Karpas-422 (cell line): ENCODE measurements at regions not wholly inside any gene's neighbourhood (a gene's known extent, or its start where the extent isn't known, plus 50 kb on each side); places are given as distances from the start of the nearest gene placed in this dataset.

Experiments
- DNase-seq: peaks from one replicate; pipeline ENCODE4 v3.0.0-alpha.2; 2015
- H2AFZ ChIP-seq: fragments of 200-600 bp; sonication (generic); 2 replicates; pipeline ENCODE4 v1.6.1; 2014; ENCODE audit warnings: antibody characterized with exemption, low read length, mixed read lengths
- H3K27ac ChIP-seq: fragments of 200-600 bp; sonication (generic); 2 replicates; pipeline ENCODE4 v1.5.1; 2014; ENCODE audit warnings: mild to moderate bottlenecking, low read length, moderate library complexity
- H3K27me3 ChIP-seq: fragments of 200-600 bp; sonication (generic); 2 replicates; pipeline ENCODE4 v1.6.1; 2014; ENCODE audit warnings: low read length, mixed read lengths
- H3K36me3 ChIP-seq: fragments of 200-600 bp; sonication (generic); 2 replicates; pipeline ENCODE4 v1.6.1; 2014; ENCODE audit warnings: low read length, mixed read lengths; ENCODE audit not compliant: insufficient read depth
- H3K4me1 ChIP-seq: fragments of 200-600 bp; sonication (generic); 2 replicates; pipeline ENCODE4 v1.6.1; 2014; ENCODE audit warnings: mild to moderate bottlenecking, low read length, mixed read lengths
- H3K4me2 ChIP-seq: fragments of 200-600 bp; sonication (generic); 2 replicates; pipeline ENCODE4 v1.6.1; 2014; ENCODE audit warnings: low read length, low read depth, mild to moderate bottlenecking; ENCODE audit not compliant: poor library complexity, severe bottlenecking
- H3K4me3 ChIP-seq: fragments of 200-600 bp; sonication (generic); 2 replicates; pipeline ENCODE4 v1.5.1; 2014; ENCODE audit warnings: mild to moderate bottlenecking, antibody characterized with exemption, low read length, mixed read lengths
- H3K79me2 ChIP-seq: fragments of 200-600 bp; sonication (generic); 2 replicates; pipeline ENCODE4 v1.6.1; 2014; ENCODE audit warnings: mild to moderate bottlenecking, low read length, mixed read lengths
- H3K9ac ChIP-seq: fragments of 200-600 bp; sonication (generic); 2 replicates; pipeline ENCODE4 v1.6.0; 2014; ENCODE audit warnings: low read length
- H3K9me2 ChIP-seq: fragments of 200-600 bp; sonication (generic), shearing (Covaris generic); replicated peaks from 2 replicates; pipeline ENCODE4 v1.6.0; 2014; ENCODE audit warnings: mild to moderate bottlenecking, low read length, moderate library complexity; ENCODE audit not compliant: insufficient read depth
- H3K9me3 ChIP-seq: fragments of 300-700, 200-600 bp; sonication (generic); 2 replicates; pipeline ENCODE4 v1.6.1; 2014; ENCODE audit warnings: low read length, mixed read lengths
- H4K20me1 ChIP-seq: fragments of 200-600 bp; sonication (generic); 2 replicates; pipeline ENCODE4 v1.6.1; 2014; ENCODE audit warnings: mild to moderate bottlenecking, antibody characterized with exemption, low read length, low read depth; ENCODE audit not compliant: insufficient read depth

- Histone ChIP-seq H3K27me3 (no peaks in the 10 kb centered on the region), H3K4me3 (no peak overlapping the region), H4K20me1 (0 out of 2 replicates have a peak, but pooled peaks cover 4% of the 10 kb centered on the region), H3K9me2 (no peaks in the 10 kb centered on the region), H3K9ac (no peak overlapping the region), H3K4me1 (no peaks in the 10 kb centered on the region), H3K9me3 (no peaks in the 10 kb centered on the region), H3K36me3 (no peaks in the 10 kb centered on the region), H3K4me2 (no peak overlapping the region), H2AFZ (no peak overlapping the region), H3K79me2 (no peaks in the 10 kb centered on the region), H3K27ac (no peak overlapping the region)
- no peak for DNase-seq
Observed at GRCh38 chr3:127445581-127446343, 144.8 kb downstream of the TPRA1 start.

- H3K27me3 ChIP-seq: no peaks in the 10 kb centered on the region
- no peaks in the 10 kb centered on the region for H3K9me3 ChIP-seq
- no peaks in the 10 kb centered on the region for H3K4me1 ChIP-seq
- no peak overlapping the region for H3K4me3 ChIP-seq
- no peak overlapping the region for H3K4me2 ChIP-seq
- no peak for DNase-seq
- H2AFZ ChIP-seq: no peak overlapping the region
- H3K79me2 ChIP-seq: no peaks in the 10 kb centered on the region
- H4K20me1 ChIP-seq: 0 out of 2 replicates have a peak, but pooled peaks cover 4% of the 10 kb centered on the region
- no peaks in the 10 kb centered on the region for H3K36me3 ChIP-seq
- no peak overlapping the region for H3K27ac ChIP-seq
- no peak overlapping the region for H3K9ac ChIP-seq
- H3K9me2 ChIP-seq: no peaks in the 10 kb centered on the region
Observed at GRCh38 chr3:127444761-127445160, 145.8 kb downstream of the TPRA1 start.

DNA sequence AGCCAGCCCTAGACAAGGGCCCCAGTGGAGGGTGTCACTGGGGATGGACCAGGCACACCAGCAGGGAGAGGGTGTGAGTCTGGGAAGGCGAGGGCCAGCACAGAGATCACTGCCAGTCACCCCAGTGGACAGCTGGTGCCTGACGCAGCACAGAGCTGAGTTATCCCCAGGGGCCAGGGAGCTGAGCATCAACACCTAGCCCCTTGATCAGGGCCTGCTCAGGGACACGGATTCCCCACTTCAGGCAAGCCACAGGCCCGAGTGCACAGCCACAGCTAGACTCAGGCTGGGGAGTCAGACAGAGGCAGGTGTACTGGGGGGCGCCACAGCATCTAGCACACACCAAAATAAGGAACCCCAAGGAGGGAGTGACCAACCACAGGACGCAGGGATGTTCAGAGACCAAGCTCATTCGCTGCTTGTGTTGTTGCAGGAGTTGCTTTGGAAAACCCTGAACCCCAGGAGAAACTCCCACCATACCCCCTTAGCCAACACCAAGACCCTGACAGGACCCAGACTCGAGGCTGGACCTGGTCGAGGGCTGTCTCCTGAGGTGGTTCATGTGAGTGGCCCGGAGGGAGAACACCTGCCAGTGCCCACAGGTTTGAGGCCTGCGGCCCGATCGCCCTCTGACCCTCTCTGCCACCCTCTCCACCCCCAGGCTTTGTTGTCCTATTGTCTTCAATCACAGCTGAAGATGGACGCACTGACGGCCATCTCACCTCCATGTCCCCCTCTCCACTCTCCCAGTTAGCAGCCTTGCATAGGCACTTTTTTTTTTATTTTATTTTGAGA is 146.8 kb downstream of the TPRA1 start:
- H3K4me2 ChIP-seq: no peak overlapping the region
- H3K27ac ChIP-seq: no peak overlapping the region
- H3K27me3 ChIP-seq: no peaks in the 10 kb centered on the region
- no peaks in the 10 kb centered on the region for H3K4me1 ChIP-seq
- H4K20me1 ChIP-seq: 0 out of 2 replicates have a peak, but pooled peaks cover 4% of the 10 kb centered on the region
- no peak for DNase-seq
- no peaks in the 10 kb centered on the region for H3K9me2 ChIP-seq
- H3K36me3 ChIP-seq: no peaks in the 10 kb centered on the region
- no peaks in the 10 kb centered on the region for H3K9me3 ChIP-seq
- H3K9ac ChIP-seq: no peak overlapping the region
- H3K4me3 ChIP-seq: no peak overlapping the region
- H3K79me2 ChIP-seq: no peaks in the 10 kb centered on the region
- H2AFZ ChIP-seq: no peak overlapping the region

- H2AFZ ChIP-seq: no peak overlapping the region
- no peaks in the 10 kb centered on the region for H3K36me3 ChIP-seq
- H3K4me3 ChIP-seq: no peak overlapping the region
- H3K79me2 ChIP-seq: no peaks in the 10 kb centered on the region
- no peak overlapping the region for H3K27ac ChIP-seq
- no peaks in the 10 kb centered on the region for H3K9me3 ChIP-seq
- no peaks in the 10 kb centered on the region for H3K27me3 ChIP-seq
- H3K4me1 ChIP-seq: no peaks in the 10 kb centered on the region
- no peaks in the 10 kb centered on the region for H3K9me2 ChIP-seq
- H3K9ac ChIP-seq: no peak overlapping the region
- no peak overlapping the region for H3K4me2 ChIP-seq
- H4K20me1 ChIP-seq: 0 out of 2 replicates have a peak, but pooled peaks cover 4% of the 10 kb centered on the region
- no peak for DNase-seq
Observed at GRCh38 chr3:127442506-127442905, 148.0 kb downstream of the TPRA1 start.

DNA sequence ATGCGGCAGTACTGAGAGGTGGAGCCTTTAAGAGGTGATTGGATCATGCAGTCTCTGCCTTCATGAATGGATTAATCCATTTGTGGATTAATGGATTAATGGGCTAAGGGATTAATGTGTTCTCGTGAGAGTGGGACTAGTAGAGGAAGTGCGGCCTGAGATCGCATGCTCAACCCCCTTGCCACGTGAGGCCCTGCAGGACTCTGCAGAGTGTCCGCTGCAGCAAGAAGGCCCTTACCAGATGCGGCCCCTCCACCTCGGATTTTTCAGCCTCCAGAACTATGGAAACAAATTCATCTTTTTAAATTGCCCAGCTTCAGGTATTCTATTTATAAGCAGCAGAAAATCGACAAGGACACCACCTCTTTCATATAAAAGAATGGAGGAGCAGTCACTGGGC is 148.8 kb downstream of the TPRA1 start:
- no peak overlapping the region for H2AFZ ChIP-seq
- no peak overlapping the region for H3K4me3 ChIP-seq
- no peaks in the 10 kb centered on the region for H3K9me3 ChIP-seq
- no peaks in the 10 kb centered on the region for H3K9me2 ChIP-seq
- H3K9ac ChIP-seq: no peak overlapping the region
- DNase-seq: no peak
- no peaks in the 10 kb centered on the region for H3K36me3 ChIP-seq
- H3K4me1 ChIP-seq: no peaks in the 10 kb centered on the region
- no peaks in the 10 kb centered on the region for H3K79me2 ChIP-seq
- no peak overlapping the region for H3K4me2 ChIP-seq
- H3K27ac ChIP-seq: no peak overlapping the region
- H4K20me1 ChIP-seq: 0 out of 2 replicates have a peak, but pooled peaks cover 4% of the 10 kb centered on the region
- H3K27me3 ChIP-seq: no peaks in the 10 kb centered on the region

- Histone ChIP-seq H3K9ac (no peak overlapping the region), H3K4me2 (no peak overlapping the region), H4K20me1 (0 out of 2 replicates have a peak, but pooled peaks cover 4% of the 10 kb centered on the region), H3K9me3 (no peaks in the 10 kb centered on the region), H3K27ac (no peak overlapping the region), H3K27me3 (no peaks in the 10 kb centered on the region), H3K4me3 (no peak overlapping the region), H2AFZ (no peak overlapping the region), H3K9me2 (no peaks in the 10 kb centered on the region), H3K4me1 (no peaks in the 10 kb centered on the region), H3K36me3 (no peaks in the 10 kb centered on the region), H3K79me2 (no peaks in the 10 kb centered on the region)
- no peak for DNase-seq
Observed at GRCh38 chr3:127440384-127440783, 150.1 kb downstream of the TPRA1 start.

DNA sequence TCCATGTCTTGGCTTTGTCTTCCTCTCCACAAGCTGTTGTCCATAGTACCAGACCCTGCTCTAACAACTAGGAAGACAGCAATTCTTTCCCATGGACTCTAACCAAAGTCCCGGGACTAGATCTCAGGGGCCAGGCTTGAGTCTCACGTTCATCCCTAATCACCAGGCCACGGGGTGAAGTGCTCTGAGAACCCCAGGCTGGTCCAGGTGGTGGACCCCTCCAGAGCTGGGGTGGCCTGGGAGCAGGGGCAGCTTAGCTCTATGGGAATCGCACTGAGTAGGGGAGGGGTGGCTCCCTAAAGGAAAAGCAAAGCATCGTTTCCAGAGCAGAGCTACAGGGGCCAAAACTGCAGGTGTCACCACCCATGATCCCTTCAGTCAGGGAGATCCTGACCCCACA is 150.9 kb downstream of the TPRA1 start:
- H2AFZ ChIP-seq: no peak overlapping the region

GRCh38 chr3:127438951-127439350 is 151.1 kb upstream of the PRR20G start:
- H3K4me2 ChIP-seq: no peak overlapping the region
- H3K9me3 ChIP-seq: no peaks in the 10 kb centered on the region
- no peaks in the 10 kb centered on the region for H3K4me1 ChIP-seq
- H3K9ac ChIP-seq: no peak overlapping the region
- 0 out of 2 replicates have a peak, but pooled peaks cover 4% of the 10 kb centered on the region for H4K20me1 ChIP-seq
- no peaks in the 10 kb centered on the region for H3K36me3 ChIP-seq
- no peaks in the 10 kb centered on the region for H3K27me3 ChIP-seq
- DNase-seq: no peak
- H3K9me2 ChIP-seq: no peaks in the 10 kb centered on the region
- no peak overlapping the region for H3K4me3 ChIP-seq
- no peak overlapping the region for H3K27ac ChIP-seq
- H3K79me2 ChIP-seq: no peaks in the 10 kb centered on the region
- no peak overlapping the region for H2AFZ ChIP-seq

More for the DNA sequence above, 150.9 kb downstream of the TPRA1 start:
- no peak for DNase-seq
- no peaks in the 10 kb centered on the region for H3K27me3 ChIP-seq
- H4K20me1 ChIP-seq: 0 out of 2 replicates have a peak, but pooled peaks cover 4% of the 10 kb centered on the region
- H3K9me2 ChIP-seq: no peaks in the 10 kb centered on the region
- H3K4me2 ChIP-seq: no peak overlapping the region
- no peak overlapping the region for H3K9ac ChIP-seq
- H3K79me2 ChIP-seq: no peaks in the 10 kb centered on the region
- H3K36me3 ChIP-seq: no peaks in the 10 kb centered on the region
- no peak overlapping the region for H3K4me3 ChIP-seq
- H3K4me1 ChIP-seq: no peaks in the 10 kb centered on the region
- H3K27ac ChIP-seq: no peak overlapping the region
- no peaks in the 10 kb centered on the region for H3K9me3 ChIP-seq
